ENCODE measurements at regions not wholly inside any gene's neighbourhood (a gene's known extent, or its start where the extent isn't known, plus 50 kb on each side); places are given as distances from the start of the nearest gene placed in this dataset.

GRCh38 chr5:44708602-44709001 is 100.1 kb upstream of the MRPS30 start:
- no peak for TF ChIP-seq CTCF (IDR thresholded peaks at IDR 0.05; ENCODE audit: low read depth, low read length, poor library complexity, severe bottlenecking)
- no peak for TF ChIP-seq EZH2phosphoT487 (IDR thresholded peaks at IDR 0.05; ENCODE audit: borderline replicate concordance, low read length)

Measured in DOHH2 (cell line).